GM12864 (cell line): ENCODE measurements at regions not wholly inside any gene's neighbourhood (a gene's known extent, or its start where the extent isn't known, plus 50 kb on each side); places are given as distances from the start of the nearest gene placed in this dataset.

Experiments used
- DNase-seq: peaks from one replicate; pipeline ENCODE4 v3.0.0-alpha.2; 2011; ENCODE audit warnings: low read depth
- H3K4me3 ChIP-seq: 2 replicates; pipeline ENCODE4 v1.5.1; 2011; ENCODE audit warnings: mild to moderate bottlenecking, low read depth, low read length, control low read depth
- CTCF ChIP-seq: IDR thresholded peaks from 2 replicates; pipeline ENCODE4 v1.5.1; 2011; ENCODE audit warnings: low read depth, mild to moderate bottlenecking, moderate library complexity, low read length, control low read depth, inconsistent platforms; ENCODE audit errors: missing control alignments

GRCh38 chrX:110466790-110467189 lies 108.1 kb downstream of the RTL9 start:
- no peak for TF ChIP-seq CTCF

GRCh38 chrX:110472265-110472664 lies 113.6 kb downstream of the RTL9 start:
- no peak for DNase-seq
- no peak overlapping the region for H3K4me3 ChIP-seq
- no peak for TF ChIP-seq CTCF

More at GRCh38 chrX:110466790-110467189, 108.1 kb downstream of the RTL9 start:
- no peak overlapping the region for H3K4me3 ChIP-seq
- no peak for DNase-seq

- TF ChIP-seq CTCF: no peak
- no peak overlapping the region for H3K4me3 ChIP-seq
- DNase-seq: no peak
Observed at GRCh38 chrX:110477593-110478228, 119.1 kb downstream of the RTL9 start.

GRCh38 chrX:110491846-110492620 lies 133.4 kb downstream of the RTL9 start:
- no peak for TF ChIP-seq CTCF
- DNase-seq: no peak
- H3K4me3 ChIP-seq: no peak overlapping the region

- no peak overlapping the region for H3K4me3 ChIP-seq
- DNase-seq: no peak
- no peak for TF ChIP-seq CTCF
Observed at GRCh38 chrX:110504947-110505346, 146.3 kb downstream of the RTL9 start.

- TF ChIP-seq CTCF: no peak
- DNase-seq: no peak
- H3K4me3 ChIP-seq: no peak overlapping the region
Observed at GRCh38 chrX:110509755-110510532, 151.3 kb downstream of the RTL9 start.
